ENCODE measurements at regions not wholly inside any gene's neighbourhood (a gene's known extent, or its start where the extent isn't known, plus 50 kb on each side); places are given as distances from the start of the nearest gene placed in this dataset.

DNA sequence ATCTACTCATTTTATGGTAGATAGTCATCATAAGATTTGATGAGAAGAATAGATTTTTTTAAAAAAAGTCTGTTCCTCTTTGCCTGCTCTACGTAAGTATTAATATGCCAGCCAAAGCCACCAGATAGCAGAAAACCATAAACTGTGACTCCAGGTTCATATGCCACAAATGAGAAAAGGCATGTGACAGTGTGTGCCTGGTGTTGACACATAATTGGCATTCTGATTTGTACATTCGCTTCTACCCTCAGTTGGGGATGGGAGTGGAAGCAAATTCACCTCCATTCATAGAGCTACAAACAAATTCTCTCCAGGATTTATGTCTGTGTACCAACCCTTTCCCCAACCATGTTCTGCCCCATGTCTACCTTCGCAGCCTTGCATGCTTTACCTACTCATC lies 391.6 kb downstream of the PMP22 start:
- ATAC-seq (ENCODE audit: low FRiP score): no peak
- no peak for DNase-seq (ENCODE audit: low spot score)
- TF ChIP-seq, protein P1, sequence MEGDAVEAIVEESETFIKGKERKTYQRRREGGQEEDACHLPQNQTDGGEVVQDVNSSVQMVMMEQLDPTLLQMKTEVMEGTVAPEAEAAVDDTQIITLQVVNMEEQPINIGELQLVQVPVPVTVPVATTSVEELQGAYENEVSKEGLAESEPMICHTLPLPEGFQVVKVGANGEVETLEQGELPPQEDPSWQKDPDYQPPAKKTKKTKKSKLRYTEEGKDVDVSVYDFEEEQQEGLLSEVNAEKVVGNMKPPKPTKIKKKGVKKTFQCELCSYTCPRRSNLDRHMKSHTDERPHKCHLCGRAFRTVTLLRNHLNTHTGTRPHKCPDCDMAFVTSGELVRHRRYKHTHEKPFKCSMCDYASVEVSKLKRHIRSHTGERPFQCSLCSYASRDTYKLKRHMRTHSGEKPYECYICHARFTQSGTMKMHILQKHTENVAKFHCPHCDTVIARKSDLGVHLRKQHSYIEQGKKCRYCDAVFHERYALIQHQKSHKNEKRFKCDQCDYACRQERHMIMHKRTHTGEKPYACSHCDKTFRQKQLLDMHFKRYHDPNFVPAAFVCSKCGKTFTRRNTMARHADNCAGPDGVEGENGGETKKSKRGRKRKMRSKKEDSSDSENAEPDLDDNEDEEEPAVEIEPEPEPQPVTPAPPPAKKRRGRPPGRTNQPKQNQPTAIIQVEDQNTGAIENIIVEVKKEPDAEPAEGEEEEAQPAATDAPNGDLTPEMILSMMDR (IDR thresholded peaks at IDR 0.05): no peak

DNA sequence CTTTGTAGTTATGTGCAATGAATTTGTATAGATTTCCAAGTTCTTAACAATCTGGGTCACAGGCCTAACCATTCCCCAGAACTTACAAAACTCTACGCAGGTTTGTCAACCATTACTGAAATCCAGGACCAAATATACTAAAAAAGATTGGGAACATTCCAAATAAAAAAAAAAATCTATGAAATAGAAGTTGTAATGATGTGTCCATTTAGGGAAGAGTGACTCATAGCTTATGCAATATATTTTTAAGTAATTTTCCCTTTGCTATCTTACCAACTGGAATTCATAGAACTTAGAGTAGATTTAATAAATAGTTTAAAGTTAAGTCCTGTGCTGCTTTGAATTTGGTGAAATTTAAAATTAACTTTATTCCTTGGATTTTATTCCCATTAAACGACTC lies 393.2 kb downstream of the PMP22 start:
- DNase-seq (ENCODE audit: low spot score) (no peak), ATAC-seq (ENCODE audit: low FRiP score) (peak; percentile 68)
- TF ChIP-seq, protein P1 (IDR thresholded peaks at IDR 0.05): no peak

DNA sequence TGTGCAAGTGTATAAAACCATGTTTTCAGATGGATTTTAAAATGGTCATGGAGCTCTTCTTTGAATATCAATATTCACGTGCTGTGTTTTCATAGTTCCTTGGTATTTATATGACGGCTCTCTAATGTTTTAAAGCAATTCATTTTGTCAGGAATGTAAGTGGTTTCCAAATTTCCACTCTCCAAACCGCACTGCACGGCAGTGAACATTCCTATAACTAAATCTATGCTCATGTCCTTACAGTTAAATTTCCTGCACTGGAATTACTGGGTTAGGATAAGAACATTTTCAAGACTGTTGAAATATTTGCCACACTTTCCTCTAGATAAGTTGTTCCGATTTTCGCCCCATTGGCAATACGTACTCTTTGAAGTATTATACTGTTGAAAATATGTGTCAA lies 398.9 kb downstream of the PMP22 start:
- ATAC-seq (ENCODE audit: low FRiP score): no peak
- TF ChIP-seq, protein P1 (IDR thresholded peaks at IDR 0.05): no peak
- DNase-seq (ENCODE audit: low spot score): no peak

DNA sequence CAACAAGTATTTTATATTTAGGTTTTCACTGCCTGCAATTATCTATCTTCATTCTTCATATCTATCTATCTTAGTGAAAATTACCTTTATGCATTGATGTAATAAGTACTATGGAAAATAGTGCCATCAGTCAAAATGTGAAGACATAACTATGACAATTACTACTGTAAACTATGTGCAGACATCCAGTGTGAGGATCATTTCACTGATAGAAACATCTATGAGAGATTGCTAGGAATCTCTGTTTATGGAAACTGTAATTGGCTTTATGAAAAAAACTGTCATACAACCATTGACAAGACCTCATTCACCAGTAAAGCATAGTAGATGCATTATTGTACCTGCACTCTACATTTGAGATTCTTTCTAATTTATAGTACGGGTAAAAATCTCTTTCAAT lies 401.0 kb downstream of the PMP22 start:
- no peak for DNase-seq (ENCODE audit: low spot score)
- TF ChIP-seq, protein P1 (IDR thresholded peaks at IDR 0.05): no peak
- ATAC-seq (ENCODE audit: low FRiP score): no peak

DNA sequence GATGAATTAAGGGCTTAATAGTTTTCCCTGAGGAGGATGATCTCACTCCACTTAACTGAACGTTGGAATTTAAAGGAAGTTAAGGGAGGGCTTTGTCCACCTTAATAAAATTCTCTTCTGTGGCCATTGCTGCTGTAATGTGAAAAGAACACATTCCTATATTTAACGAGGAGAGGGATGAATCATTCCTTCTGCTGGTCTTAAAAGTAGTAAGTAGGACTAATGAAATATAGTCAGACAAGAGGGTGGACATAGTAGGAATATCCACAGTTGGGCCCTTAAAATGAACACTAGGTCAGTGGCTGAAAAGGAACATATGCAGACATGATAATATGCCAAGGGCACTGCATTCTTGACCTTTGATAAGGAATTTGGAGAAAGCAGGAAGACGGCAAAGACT lies 405.6 kb downstream of the PMP22 start:
- TF ChIP-seq, protein P1 (IDR thresholded peaks at IDR 0.05): no peak
- DNase-seq (ENCODE audit: low spot score) (no peak), ATAC-seq (ENCODE audit: low FRiP score) (no peak)

DNA sequence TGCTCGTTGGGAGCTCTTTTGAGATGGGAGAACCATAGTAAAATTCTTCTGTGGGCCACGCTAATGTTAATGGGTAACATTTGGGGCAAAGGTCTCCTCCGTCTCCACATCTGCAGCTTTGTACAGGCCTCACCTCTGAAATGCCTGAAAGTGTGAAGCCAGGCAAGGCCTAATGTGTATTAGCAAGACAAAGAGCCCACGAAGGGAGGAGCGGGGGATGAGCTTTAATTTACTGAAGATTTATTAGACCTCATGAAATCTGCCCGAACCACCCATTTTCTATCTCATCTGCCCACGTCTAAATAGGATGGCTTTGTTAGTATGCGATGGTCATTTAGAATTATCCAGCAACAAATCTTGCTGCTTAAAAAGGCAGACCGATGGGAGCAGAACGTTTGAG lies 408.9 kb downstream of the PMP22 start:
- DNase-seq (ENCODE audit: low spot score) (no peak), ATAC-seq (ENCODE audit: low FRiP score) (no peak)
- TF ChIP-seq, protein P1 (IDR thresholded peaks at IDR 0.05): no peak

DNA sequence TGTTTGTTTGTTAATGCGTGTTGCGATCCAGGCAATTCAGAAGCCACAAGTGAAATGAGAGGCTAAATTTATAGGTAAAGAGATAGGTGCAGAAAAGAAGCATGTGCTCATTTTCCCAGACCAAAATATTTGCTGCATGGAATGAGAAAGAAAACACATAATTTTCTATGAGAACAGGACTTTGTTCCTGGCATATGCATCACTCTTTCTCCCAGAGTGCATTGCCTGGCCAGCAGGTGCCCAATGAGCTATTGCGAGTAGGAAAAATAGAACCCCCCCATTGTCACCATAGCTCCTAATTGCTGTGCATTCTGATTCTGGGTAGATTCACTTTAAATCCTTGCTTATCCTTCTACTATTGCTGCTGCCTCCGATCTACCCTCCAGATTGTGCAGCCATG lies 410.4 kb downstream of the PMP22 start:
- no peak for DNase-seq (ENCODE audit: low spot score)
- no peak for ATAC-seq (ENCODE audit: low FRiP score)
- TF ChIP-seq, protein P1 (IDR thresholded peaks at IDR 0.05): no peak

Data from omental fat pad (tissue), 3 donors.